H1 (cell line): ENCODE measurements at regions not wholly inside any gene's neighbourhood (a gene's known extent, or its start where the extent isn't known, plus 50 kb on each side); places are given as distances from the start of the nearest gene placed in this dataset.

Experiments
- CTCF ChIA-PET: fragments of 300-600 bp; sonication (Branson Sonifier 250); formaldehyde crosslinking; loops from one replicate; lab custom pipeline; 2021; ENCODE audit not compliant: partially characterized antibody; lab: Charles Lee
- POLR2A ChIA-PET: fragments of 300-600 bp; sonication (Branson Sonifier 250); formaldehyde crosslinking; loops from one replicate; lab custom pipeline; 2021; ENCODE audit warnings: inconsistent platforms; ENCODE audit not compliant: partially characterized antibody; lab: Charles Lee
- DNase-seq, 2 experiments: peaks; one replicate each; pipeline versions ENCODE4 v3.0.0 to v3.0.0-alpha.2; 2010 to 2022; ENCODE audit warnings: low spot score in 2 of 2, low read depth in 1 of 2, mixed read lengths in 1 of 2
- FAIRE-seq: peaks from 2 replicates; lab custom pipeline; 2011; peaks lifted over from hg19 to GRCh38; lab: Jason Lieb, UNC
- H2AFZ ChIP-seq: 2 replicates; pipeline ENCODE4 v1.8.1; 2012; ENCODE audit warnings: low read length, inconsistent platforms
- H2AK5ac ChIP-seq: 2 replicates; pipeline ENCODE4 v1.6.1; 2013; ENCODE audit warnings: low read depth, low read length
- H2BK120ac ChIP-seq: replicated peaks from 2 replicates; pipeline ENCODE3; 2013; ENCODE audit warnings: low read depth, low read length, inconsistent platforms
- H2BK12ac ChIP-seq: 2 replicates; pipeline ENCODE4 v1.6.1; 2013; ENCODE audit warnings: low read depth, low read length
- H2BK15ac ChIP-seq: 2 replicates; pipeline ENCODE4 v1.6.1; 2013; ENCODE audit warnings: low read length
- H2BK20ac ChIP-seq: 2 replicates; pipeline ENCODE4 v1.6.1; 2013; ENCODE audit warnings: low read length
- H2BK5ac ChIP-seq: 2 replicates; pipeline ENCODE4 v1.6.1; 2013; ENCODE audit warnings: low read depth, low read length
- H3K14ac ChIP-seq: 2 replicates; pipeline ENCODE4 v1.6.1; 2013; ENCODE audit warnings: inconsistent platforms; ENCODE audit not compliant: insufficient read length
- H3K18ac ChIP-seq: 2 replicates; pipeline ENCODE4 v1.6.1; 2013; ENCODE audit warnings: low read length; ENCODE audit errors: extremely low read depth
- H3K23ac ChIP-seq: 2 replicates; pipeline ENCODE4 v1.6.1; 2013; ENCODE audit warnings: inconsistent platforms; ENCODE audit not compliant: insufficient read length
- H3K23me2 ChIP-seq: 2 replicates; pipeline ENCODE4 v1.6.1; 2013; ENCODE audit warnings: low read depth, low read length
- H3K27ac ChIP-seq: 2 replicates; pipeline ENCODE4 v1.6.1; 2011; ENCODE audit warnings: low read depth, low read length, inconsistent platforms
- H3K27me3 ChIP-seq, 4 experiments: replicated peaks in 1 of 4; 1 replicate in 1 of 4; 2 replicates in 3 of 4; pipeline versions ENCODE4 v1.6.1 to v1.8.1; 2011 to 2013; ENCODE audit warnings: low read length in 3 of 4, mild to moderate bottlenecking in 3 of 4, inconsistent platforms in 2 of 4, mixed read lengths in 2 of 4, moderate library complexity in 1 of 4; ENCODE audit not compliant: control insufficient read depth in 3 of 4, insufficient read depth in 3 of 4; ENCODE audit errors: extremely low read depth in 1 of 4
- H3K36me3 ChIP-seq, 4 experiments: 2 replicates each; pipeline versions ENCODE4 v1.6.1 to v1.8.1; 2011 to 2013; ENCODE audit warnings: mild to moderate bottlenecking in 4 of 4, low read length in 3 of 4, moderate library complexity in 2 of 4, control low read depth in 1 of 4, inconsistent platforms in 1 of 4; ENCODE audit not compliant: insufficient read depth in 4 of 4, control insufficient read depth in 2 of 4
- H3K4ac ChIP-seq: replicated peaks from 2 replicates; pipeline ENCODE3; 2013; ENCODE audit warnings: low read length, low read depth, mixed read lengths, inconsistent platforms; ENCODE audit not compliant: insufficient read length
- H3K4me1 ChIP-seq, 4 experiments: replicated peaks in 1 of 4; 1 replicate in 1 of 4; 2 replicates in 3 of 4; pipeline versions ENCODE4 v1.6.1 to v1.8.1; 2011 to 2013; ENCODE audit warnings: low read length in 3 of 4, inconsistent platforms in 2 of 4, mixed read lengths in 1 of 4; ENCODE audit not compliant: insufficient read depth in 4 of 4, control insufficient read depth in 3 of 4
- H3K4me2 ChIP-seq, 2 experiments: 2 replicates each; pipeline versions ENCODE4 v1.6.1 to v1.8.1; 2011 to 2013; ENCODE audit warnings: low read depth in 2 of 2, low read length in 2 of 2, control low read depth in 1 of 2, inconsistent platforms in 1 of 2, mild to moderate bottlenecking in 1 of 2; ENCODE audit not compliant: insufficient read depth in 1 of 2
- H3K4me3 ChIP-seq, 4 experiments: fragments of 200-600, 300-600 bp in 1 of 4; sonication (generic), shearing (Covaris generic), sonication (Bioruptor Twin) in 1 of 4; 2 replicates each; pipeline versions ENCODE4 v1.5.1 to v1.8.1; 2011 to 2016; ENCODE audit warnings: low read length in 4 of 4, low read depth in 3 of 4, control low read depth in 2 of 4, inconsistent platforms in 2 of 4, mild to moderate bottlenecking in 2 of 4, mixed read lengths in 1 of 4, moderate library complexity in 1 of 4; ENCODE audit not compliant: insufficient read depth in 2 of 4; ENCODE audit errors: extremely low read depth in 1 of 4
- H3K56ac ChIP-seq: replicated peaks from 2 replicates; pipeline ENCODE3; 2013; ENCODE audit warnings: low read depth, mild to moderate bottlenecking, mixed read lengths, low read length, inconsistent platforms; ENCODE audit not compliant: insufficient read length
- H3K79me1 ChIP-seq: 2 replicates; pipeline ENCODE4 v1.6.1; 2013; ENCODE audit warnings: low read depth, low read length, control low read depth
- H3K79me2 ChIP-seq, 2 experiments: 2 replicates each; pipeline versions ENCODE4 v1.6.1 to v1.8.1; 2012 to 2013; ENCODE audit warnings: low read length in 2 of 2, mild to moderate bottlenecking in 2 of 2, inconsistent platforms in 1 of 2; ENCODE audit not compliant: insufficient read depth in 2 of 2, control insufficient read depth in 1 of 2
- H3K9ac ChIP-seq, 4 experiments: replicated peaks in 1 of 4; 1 replicate in 1 of 4; 2 replicates in 3 of 4; pipeline versions ENCODE4 v1.6.1 to v1.8.1; 2011 to 2013; ENCODE audit warnings: low read depth in 3 of 4, low read length in 3 of 4, control low read depth in 2 of 4, mild to moderate bottlenecking in 2 of 4, moderate library complexity in 2 of 4, inconsistent platforms in 1 of 4; ENCODE audit errors: extremely low read depth in 1 of 4
- H3K9me3 ChIP-seq, 2 experiments: 2 replicates each; pipeline versions ENCODE4 v1.6.1 to v1.8.1; 2012 to 2013; ENCODE audit warnings: mild to moderate bottlenecking in 2 of 2, moderate library complexity in 2 of 2, control low read depth in 1 of 2, inconsistent platforms in 1 of 2, low read depth in 1 of 2, low read length in 1 of 2, mixed read lengths in 1 of 2; ENCODE audit not compliant: insufficient read depth in 2 of 2
- H4K20me1 ChIP-seq, 2 experiments: replicated peaks in 1 of 2; 2 replicates each; pipeline versions ENCODE3 to v1.8.1; 2011 to 2013; ENCODE audit warnings: inconsistent platforms in 2 of 2, low read length in 2 of 2, mild to moderate bottlenecking in 1 of 2; ENCODE audit not compliant: insufficient read depth in 2 of 2, control insufficient read depth in 1 of 2
- H4K5ac ChIP-seq: 2 replicates; pipeline ENCODE4 v1.6.1; 2013; ENCODE audit warnings: low read length, low read depth, mixed read lengths, inconsistent platforms; ENCODE audit not compliant: insufficient read length
- H4K8ac ChIP-seq: 2 replicates; pipeline ENCODE4 v1.8.0; 2013; ENCODE audit warnings: mild to moderate bottlenecking, moderate library complexity, low read length, inconsistent platforms; ENCODE audit not compliant: insufficient read depth; ENCODE audit errors: extremely low read depth
- H4K91ac ChIP-seq: replicated peaks from 2 replicates; pipeline ENCODE3; 2013; ENCODE audit warnings: low read length, mixed read lengths, inconsistent platforms; ENCODE audit not compliant: insufficient read length
- ASH2L ChIP-seq: fragments of 200-600, 300-600 bp; sonication (generic); IDR thresholded peaks from one replicate; pipeline ENCODE4 v1.7.1; 2017; ENCODE audit warnings: low read length
- BACH1 ChIP-seq: IDR thresholded peaks from 2 replicates; pipeline ENCODE4 v1.6.1; 2012; ENCODE audit warnings: low read length, improper control_type of control experiment
- BRCA1 ChIP-seq: IDR thresholded peaks from 2 replicates; pipeline ENCODE4 v1.6.1; 2012; ENCODE audit warnings: low read depth, low read length, improper control_type of control experiment
- CEBPB ChIP-seq: IDR thresholded peaks from 2 replicates; pipeline ENCODE4 v1.6.1; 2012; ENCODE audit warnings: low read depth, low read length
- CHD2 ChIP-seq: IDR thresholded peaks from 2 replicates; pipeline ENCODE4 v1.6.1; 2012; ENCODE audit warnings: low read length, improper control_type of control experiment
- FOSL1 ChIP-seq: IDR thresholded peaks from 2 replicates; pipeline ENCODE4 v1.6.1; 2011; ENCODE audit warnings: mild to moderate bottlenecking, low read depth, low read length, moderate library complexity; ENCODE audit not compliant: insufficient read depth
- GABPA ChIP-seq: IDR thresholded peaks from 2 replicates; pipeline ENCODE4 v1.6.1; 2011; ENCODE audit warnings: mild to moderate bottlenecking, low read length, moderate library complexity, borderline replicate concordance; ENCODE audit not compliant: insufficient read depth
- HDAC6 ChIP-seq: IDR thresholded peaks from one replicate; pipeline ENCODE4 v1.7.1; 2012; ENCODE audit warnings: low read depth, mild to moderate bottlenecking, inconsistent platforms, low read length, moderate library complexity
- POLR2AphosphoS5 ChIP-seq: IDR thresholded peaks from 2 replicates; pipeline ENCODE4 v1.6.1; 2011; ENCODE audit warnings: low read depth, low read length
- RAD21 ChIP-seq, 2 experiments: IDR thresholded peaks in 1 of 2; conservative IDR thresholded peaks in 1 of 2; 2 replicates each; pipeline ENCODE4 v1.6.1; 2011; ENCODE audit warnings: low read depth in 2 of 2, low read length in 2 of 2, improper control_type of control experiment in 1 of 2, inconsistent platforms in 1 of 2, mild to moderate bottlenecking in 1 of 2, moderate library complexity in 1 of 2
- RFX5 ChIP-seq: IDR thresholded peaks from 2 replicates; pipeline ENCODE4 v1.6.1; 2011; ENCODE audit warnings: low read depth, low read length, improper control_type of control experiment, borderline replicate concordance
- SAP30 ChIP-seq: fragments of 300-600 bp; sonication (generic); IDR thresholded peaks from 2 replicates; pipeline ENCODE4 v1.7.1; 2012; ENCODE audit warnings: low read length, moderate library complexity, mild to moderate bottlenecking, inconsistent platforms; ENCODE audit not compliant: insufficient read depth, insufficient replicate concordance
- SIX5 ChIP-seq: IDR thresholded peaks from 2 replicates; pipeline ENCODE4 v1.6.1; 2011; ENCODE audit warnings: mild to moderate bottlenecking, low read depth, low read length
- WGBS, 2 experiments: shearing (Covaris generic) in 1 of 2; methylation state at CpG; one replicate each; pipeline versions ENCODE4 v1.1.6 to v1.1.7; 2013 to 2015; ENCODE audit warnings: low lambda C conversion rate in 2 of 2, mixed read lengths in 2 of 2, inconsistent platforms in 1 of 2, low coverage in 1 of 2, missing lambda C conversion rate in 1 of 2; ENCODE audit not compliant: insufficient replicate concordance in 2 of 2, insufficient coverage in 1 of 2, insufficient read length in 1 of 2; ENCODE audit errors: extremely low coverage in 1 of 2, missing lambda C conversion rate in 1 of 2; 5-methylcytosine and 5-hydroxymethylcytosine counted together
- TF ChIP-seq, protein P1 (sequence below): IDR thresholded peaks from 2 replicates; pipeline ENCODE4 v1.6.1; 2012; ENCODE audit warnings: low read length, inconsistent platforms

GRCh38 chr4:53813998-53814397, 222.7 kb upstream of the LNX1 start:
- no peak overlapping the region for H2AK5ac ChIP-seq
- no peak overlapping the region for H3K4ac ChIP-seq
- no peaks in the 10 kb centered on the region for H4K20me1 ChIP-seq
- no peak overlapping the region for H2AFZ ChIP-seq
- POLR2A ChIA-PET, result no interaction called here
- WGBS, 2 experiments, result 95% methylated on average over 4 of the region's 4 CpGs; no CpG with 5 or more reads in 1 of the 2 experiments
- DNase-seq (no peak), FAIRE-seq (no peak)
- H3K23ac ChIP-seq, result no peak overlapping the region
- H3K4me1 ChIP-seq, result no peaks in the 10 kb centered on the region
- H2BK15ac ChIP-seq, result no peak overlapping the region
- CTCF ChIA-PET, result interaction anchor here (1.6 to 2.3 kb wide), 2 partner anchors 9 to 118 kb away, joined by 3 to 10 read pairs; no protein-coding TSS in a partner anchor
- no peak overlapping the region for H2BK120ac ChIP-seq
- H3K36me3 ChIP-seq, result no peaks in the 10 kb centered on the region; a peak in 1 of 8 replicates
- H3K23me2 ChIP-seq, result peaks cover 2% of the 10 kb centered on the region; the same call in 1 of the 2 replicates
- H3K56ac ChIP-seq, result no peak overlapping the region
- no peak overlapping the region for H4K5ac ChIP-seq
- no peak overlapping the region for H3K4me2 ChIP-seq
- no peak overlapping the region for H4K8ac ChIP-seq
- no peak overlapping the region for H2BK12ac ChIP-seq
- no peak overlapping the region for H2BK5ac ChIP-seq
- H2BK20ac ChIP-seq, result no peak overlapping the region
- no peak overlapping the region for H3K14ac ChIP-seq
- no peaks in the 10 kb centered on the region for H3K79me2 ChIP-seq
- H3K79me1 ChIP-seq, result no peaks in the 10 kb centered on the region
- no peak overlapping the region for H3K27ac ChIP-seq
- H3K9me3 ChIP-seq, result 0 out of 4 replicates have a peak, but pooled peaks cover 0 to under 1% of the 10 kb centered on the region in 2 experiments
- no peak overlapping the region for H3K9ac ChIP-seq
- H3K4me3 ChIP-seq, result no peak overlapping the region
- H3K27me3 ChIP-seq, result no peaks in the 10 kb centered on the region
- H3K18ac ChIP-seq, result no peak overlapping the region
- no peak overlapping the region for H4K91ac ChIP-seq
- TF ChIP-seq SAP30 (no peak), GABPA (no peak), RAD21 (IDR thresholded peaks at IDR 0.05 in 1 of 2, conservative IDR thresholded peaks at IDR 0.05 in 1 of 2; ENCODE audit: low read depth in 2 of 2, low read length in 2 of 2) (no peak), FOSL1 (no peak), ASH2L (no peak), HDAC6 (no peak), BACH1 (no peak), POLR2AphosphoS5 (no peak), CEBPB (no peak), BRCA1 (no peak), CHD2 (no peak), SIX5 (no peak), RFX5 (no peak)
- TF ChIP-seq, protein P1, sequence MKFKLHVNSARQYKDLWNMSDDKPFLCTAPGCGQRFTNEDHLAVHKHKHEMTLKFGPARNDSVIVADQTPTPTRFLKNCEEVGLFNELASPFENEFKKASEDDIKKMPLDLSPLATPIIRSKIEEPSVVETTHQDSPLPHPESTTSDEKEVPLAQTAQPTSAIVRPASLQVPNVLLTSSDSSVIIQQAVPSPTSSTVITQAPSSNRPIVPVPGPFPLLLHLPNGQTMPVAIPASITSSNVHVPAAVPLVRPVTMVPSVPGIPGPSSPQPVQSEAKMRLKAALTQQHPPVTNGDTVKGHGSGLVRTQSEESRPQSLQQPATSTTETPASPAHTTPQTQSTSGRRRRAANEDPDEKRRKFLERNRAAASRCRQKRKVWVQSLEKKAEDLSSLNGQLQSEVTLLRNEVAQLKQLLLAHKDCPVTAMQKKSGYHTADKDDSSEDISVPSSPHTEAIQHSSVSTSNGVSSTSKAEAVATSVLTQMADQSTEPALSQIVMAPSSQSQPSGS, result no peak
